MCF 10A (cell line): ENCODE measurements at regions not wholly inside any gene's neighbourhood (a gene's known extent, or its start where the extent isn't known, plus 50 kb on each side); places are given as distances from the start of the nearest gene placed in this dataset.

ENCODE experiments used
- BruUV-seq: library from RNA; stranded (reverse); fragments of 400-500 nt; replicated peaks from 2 replicates; lab custom pipeline; 2021; lab: Mats Ljungman, UMichigan
- CTCF ChIA-PET: fragments of 300-600 bp; sonication (Branson Sonifier 250); formaldehyde crosslinking; extraction: SDS; loops from one replicate; lab custom pipeline; 2021; ENCODE audit warnings: antibody characterized with exemption, inconsistent platforms; lab: Yijun Ruan, JAX
- POLR2A ChIA-PET: fragments of 300-600, 350-650 bp; sonication (Branson Sonifier 250); formaldehyde crosslinking; extraction: SDS; loops from one replicate; lab custom pipeline; 2020; ENCODE audit warnings: antibody characterized with exemption, inconsistent platforms; lab: Yijun Ruan, JAX
- DNase-seq: peaks from one replicate; pipeline ENCODE4 v3.0.0-alpha.2; 2018; ENCODE audit not compliant: unreplicated experiment
- H3K27ac Mint-ChIP-seq: one replicate; pipeline ENCODE4 v1.8.0; 2022; ENCODE audit warnings: mild to moderate bottlenecking, low read depth, mixed read lengths; ENCODE audit not compliant: unreplicated experiment
- H3K27me3 Mint-ChIP-seq: one replicate; pipeline ENCODE4 v1.8.0; 2022; ENCODE audit warnings: mixed read lengths; ENCODE audit not compliant: insufficient read depth, unreplicated experiment
- H3K36me3 Mint-ChIP-seq: one replicate; pipeline ENCODE4 v1.8.0; 2022; ENCODE audit warnings: mild to moderate bottlenecking, moderate library complexity, mixed read lengths; ENCODE audit not compliant: insufficient read depth, unreplicated experiment
- H3K4me1 Mint-ChIP-seq: one replicate; pipeline ENCODE4 v1.8.0; 2022; ENCODE audit warnings: mixed read lengths; ENCODE audit not compliant: insufficient read depth, unreplicated experiment
- H3K4me3 Mint-ChIP-seq: one replicate; pipeline ENCODE4 v1.8.0; 2022; ENCODE audit warnings: mild to moderate bottlenecking, moderate library complexity, mixed read lengths; ENCODE audit not compliant: unreplicated experiment
- H3K9me3 Mint-ChIP-seq: one replicate; pipeline ENCODE4 v1.8.0; 2022; ENCODE audit warnings: mixed read lengths; ENCODE audit not compliant: unreplicated experiment
- intact Hi-C: fragments of 100-400 bp; cut with micrococcal nuclease; formaldehyde crosslinking; loops from 2 replicates; pipeline ENCODE4 v1.14.1; 2022
- TF ChIP-seq, protein P1 (sequence below): fragments of 200-600 bp; IDR thresholded peaks from one replicate; pipeline ENCODE4 v1.8.0; 2022; ENCODE audit warnings: antibody characterized with exemption, mild to moderate bottlenecking; ENCODE audit not compliant: unreplicated experiment

DNA sequence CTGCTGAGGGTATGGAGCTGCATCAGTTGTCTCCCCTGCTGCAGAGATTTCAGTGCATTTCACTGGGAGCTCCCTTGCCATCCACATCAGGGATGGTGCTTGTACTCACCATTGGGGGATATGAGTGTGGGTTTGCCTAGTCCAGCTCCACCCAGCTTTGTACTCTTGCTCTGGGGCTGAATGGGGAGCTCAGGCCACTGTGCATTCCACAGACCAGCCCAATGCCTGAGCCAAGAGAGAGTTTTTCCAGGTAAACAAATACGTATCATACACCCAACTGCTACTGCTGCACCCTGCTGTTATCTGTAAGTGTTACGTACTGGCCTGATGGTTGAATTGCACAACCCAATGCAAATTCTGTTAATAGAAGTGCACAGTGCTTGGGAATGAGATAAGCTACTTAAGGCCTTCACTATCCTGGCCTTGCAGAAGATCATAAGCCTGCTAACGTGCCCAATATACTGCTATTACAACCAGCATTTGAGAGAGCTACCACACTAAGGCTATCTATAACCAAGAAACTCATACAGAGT, 205.0 kb upstream of the DMD start:
- H3K4me3 Mint-ChIP-seq, result no peak overlapping the region
- intact Hi-C loops, result no loop called here
- H3K27ac Mint-ChIP-seq, result no peak overlapping the region
- H3K27me3 Mint-ChIP-seq, result no peaks in the 10 kb centered on the region
- H3K4me1 Mint-ChIP-seq, result no peaks in the 10 kb centered on the region
- H3K9me3 Mint-ChIP-seq, result peaks cover 18% of the 10 kb centered on the region
- no peaks in the 10 kb centered on the region for H3K36me3 Mint-ChIP-seq
- CTCF ChIA-PET, result interaction anchor here (0.5 kb wide), 1 partner anchor 864 kb away, joined by 3 read pairs; no protein-coding TSS in a partner anchor
- TF ChIP-seq, protein P1, sequence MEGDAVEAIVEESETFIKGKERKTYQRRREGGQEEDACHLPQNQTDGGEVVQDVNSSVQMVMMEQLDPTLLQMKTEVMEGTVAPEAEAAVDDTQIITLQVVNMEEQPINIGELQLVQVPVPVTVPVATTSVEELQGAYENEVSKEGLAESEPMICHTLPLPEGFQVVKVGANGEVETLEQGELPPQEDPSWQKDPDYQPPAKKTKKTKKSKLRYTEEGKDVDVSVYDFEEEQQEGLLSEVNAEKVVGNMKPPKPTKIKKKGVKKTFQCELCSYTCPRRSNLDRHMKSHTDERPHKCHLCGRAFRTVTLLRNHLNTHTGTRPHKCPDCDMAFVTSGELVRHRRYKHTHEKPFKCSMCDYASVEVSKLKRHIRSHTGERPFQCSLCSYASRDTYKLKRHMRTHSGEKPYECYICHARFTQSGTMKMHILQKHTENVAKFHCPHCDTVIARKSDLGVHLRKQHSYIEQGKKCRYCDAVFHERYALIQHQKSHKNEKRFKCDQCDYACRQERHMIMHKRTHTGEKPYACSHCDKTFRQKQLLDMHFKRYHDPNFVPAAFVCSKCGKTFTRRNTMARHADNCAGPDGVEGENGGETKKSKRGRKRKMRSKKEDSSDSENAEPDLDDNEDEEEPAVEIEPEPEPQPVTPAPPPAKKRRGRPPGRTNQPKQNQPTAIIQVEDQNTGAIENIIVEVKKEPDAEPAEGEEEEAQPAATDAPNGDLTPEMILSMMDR, result no peak
- no TSS peak for BruUV-seq
- no peak for DNase-seq
- POLR2A ChIA-PET, result no interaction called here

- Mint-ChIP-seq H3K27ac (no peak overlapping the region), H3K4me1 (no peaks in the 10 kb centered on the region), H3K27me3 (no peaks in the 10 kb centered on the region), H3K36me3 (no peaks in the 10 kb centered on the region), H3K4me3 (no peak overlapping the region), H3K9me3 (peaks cover 18% of the 10 kb centered on the region)
- TF ChIP-seq, protein P1, result no peak
- intact Hi-C loops, result no loop called here
- DNase-seq, result no peak
- no TSS peak for BruUV-seq
- CTCF ChIA-PET, result interaction anchor here (0.5 to 1.3 kb wide), 2 partner anchors 18 to 865 kb away, joined by 3 to 4 read pairs; no protein-coding TSS in a partner anchor
- POLR2A ChIA-PET, result no interaction called here
Observed at GRCh38 chrX:33415459-33415858, 204.1 kb upstream of the DMD start.

- H3K36me3 Mint-ChIP-seq, result no peaks in the 10 kb centered on the region
- intact Hi-C loops, result no loop called here
- TF ChIP-seq, protein P1, result no peak
- no peaks in the 10 kb centered on the region for H3K27me3 Mint-ChIP-seq
- H3K4me3 Mint-ChIP-seq, result no peak overlapping the region
- no peak overlapping the region for H3K27ac Mint-ChIP-seq
- no TSS peak for BruUV-seq
- no peak for DNase-seq
- no peaks in the 10 kb centered on the region for H3K9me3 Mint-ChIP-seq
- POLR2A ChIA-PET, result no interaction called here
- H3K4me1 Mint-ChIP-seq, result no peaks in the 10 kb centered on the region
- CTCF ChIA-PET, result no interaction called here
Observed at GRCh38 chrX:33385546-33385945, 174.2 kb upstream of the DMD start.

DNA sequence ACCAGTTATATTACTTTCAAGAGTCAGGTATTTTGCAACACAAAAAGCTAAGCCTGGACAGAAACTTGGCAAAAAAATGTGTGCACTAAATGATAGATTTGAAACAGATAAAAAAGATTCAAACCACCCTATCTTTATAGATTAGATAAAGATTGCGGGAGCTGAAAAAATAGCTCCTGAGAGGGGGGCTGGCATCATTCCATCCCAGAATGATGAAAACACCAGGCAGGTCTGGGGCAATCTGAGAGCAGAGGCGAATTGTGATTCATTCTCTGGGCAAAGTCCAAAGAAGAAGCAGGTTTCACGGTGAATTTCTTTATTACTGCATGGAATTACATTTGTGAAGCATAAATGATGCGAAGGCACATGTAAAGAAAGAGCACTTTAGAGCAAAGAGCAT, 168.5 kb upstream of the DMD start:
- no peak overlapping the region for H3K27ac Mint-ChIP-seq
- TF ChIP-seq, protein P1, result no peak
- DNase-seq, result peak; percentile 53

More for the DNA sequence above, 168.5 kb upstream of the DMD start:
- H3K4me1 Mint-ChIP-seq, result peaks cover 8% of the 10 kb centered on the region
- no peaks in the 10 kb centered on the region for H3K36me3 Mint-ChIP-seq
- intact Hi-C loops, result no loop called here
- H3K9me3 Mint-ChIP-seq, result no peaks in the 10 kb centered on the region
- H3K4me3 Mint-ChIP-seq, result no peak overlapping the region
- no TSS peak for BruUV-seq
- POLR2A ChIA-PET, result interaction anchor here (0.6 kb wide), 1 partner anchor 21 kb away, joined by 3 read pairs; no protein-coding TSS in a partner anchor
- CTCF ChIA-PET, result no interaction called here
- no peaks in the 10 kb centered on the region for H3K27me3 Mint-ChIP-seq
